HPDE6-E6E7 (cell line): ENCODE measurements at regions not wholly inside any gene's neighbourhood (a gene's known extent, or its start where the extent isn't known, plus 50 kb on each side); places are given as distances from the start of the nearest gene placed in this dataset.

Experiments used
- DNase-seq: peaks from one replicate; pipeline ENCODE4 v3.0.0; 2011; ENCODE audit warnings: missing footprints; ENCODE audit errors: extremely low spot score

DNA sequence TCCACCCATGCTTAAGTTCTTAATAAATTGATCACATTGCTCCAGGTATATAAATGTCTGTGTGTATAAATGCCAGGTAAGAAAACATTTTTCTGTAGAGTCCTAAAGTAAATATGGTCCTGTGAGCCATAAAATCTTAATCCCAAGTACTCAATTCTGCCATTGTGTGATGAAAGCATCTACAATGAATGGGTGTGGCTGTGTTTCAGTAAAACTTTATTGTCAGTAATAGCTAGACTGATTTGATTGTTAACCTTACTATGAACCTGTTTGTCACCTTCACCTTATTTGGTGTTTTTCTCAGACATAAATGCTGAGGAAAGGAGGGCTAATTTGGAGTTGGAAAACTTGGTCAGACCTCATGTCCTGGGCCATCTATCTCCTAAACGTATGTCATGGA, 683.5 kb upstream of the GRM7 start:
- DNase-seq, result no peak

DNA sequence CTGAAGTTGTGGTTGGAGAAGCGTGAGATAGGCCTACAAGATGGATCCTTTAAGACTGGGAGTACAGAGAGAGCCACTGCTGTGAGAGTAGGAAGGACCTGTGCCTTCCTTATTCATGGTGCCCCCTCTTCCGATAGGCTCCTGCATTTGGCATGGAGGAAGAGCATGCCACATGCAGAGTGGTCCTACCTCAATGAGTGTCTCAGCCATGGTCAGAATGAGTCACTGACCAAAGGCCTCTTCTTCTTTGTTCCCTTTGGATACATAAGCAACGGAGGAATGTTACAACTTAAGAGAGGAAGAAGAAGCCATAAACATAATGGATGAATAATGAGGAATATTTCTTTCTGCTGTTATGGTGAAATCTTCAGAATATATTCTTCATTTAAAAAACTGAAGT, 681.2 kb upstream of the GRM7 start:
- DNase-seq, result no peak

DNA sequence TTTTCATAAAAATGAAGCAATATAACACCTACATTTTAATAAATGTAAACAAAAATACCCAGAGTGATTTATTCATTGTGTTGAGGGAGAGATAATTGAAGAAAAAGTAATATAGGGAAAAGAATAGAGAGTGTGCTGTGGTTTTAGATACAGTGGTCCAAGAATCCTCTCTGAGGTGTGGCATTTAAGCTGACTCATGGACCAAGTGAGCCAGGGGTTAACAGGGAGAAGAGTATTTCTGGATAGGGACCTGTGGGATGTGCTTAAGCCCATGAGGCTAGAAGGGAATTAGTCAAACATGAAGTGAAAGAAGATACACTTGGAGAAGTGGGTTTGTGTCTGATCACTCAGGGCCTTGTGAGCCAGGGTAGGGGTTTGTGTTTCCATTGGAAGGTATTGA, 680.7 kb upstream of the GRM7 start:
- no peak for DNase-seq

DNA sequence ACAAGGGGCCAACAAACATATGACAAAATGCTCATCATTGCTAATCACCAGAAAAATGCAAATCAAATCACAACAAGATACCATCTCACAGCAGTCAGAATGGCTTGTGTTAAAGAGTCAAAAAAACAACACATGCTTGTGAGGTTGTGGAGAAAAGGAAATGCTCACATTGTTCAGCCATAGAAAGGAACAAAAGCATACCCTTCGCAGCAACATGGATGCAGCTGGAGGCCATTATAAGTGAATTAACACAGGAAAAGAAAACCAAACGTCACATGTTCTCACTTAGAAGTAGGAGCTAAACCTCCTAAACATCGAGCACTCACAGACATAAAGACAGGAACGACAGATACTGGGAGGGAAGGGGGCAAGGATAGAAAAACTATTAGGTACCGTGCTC, 678.4 kb upstream of the GRM7 start:
- DNase-seq, result no peak

DNA sequence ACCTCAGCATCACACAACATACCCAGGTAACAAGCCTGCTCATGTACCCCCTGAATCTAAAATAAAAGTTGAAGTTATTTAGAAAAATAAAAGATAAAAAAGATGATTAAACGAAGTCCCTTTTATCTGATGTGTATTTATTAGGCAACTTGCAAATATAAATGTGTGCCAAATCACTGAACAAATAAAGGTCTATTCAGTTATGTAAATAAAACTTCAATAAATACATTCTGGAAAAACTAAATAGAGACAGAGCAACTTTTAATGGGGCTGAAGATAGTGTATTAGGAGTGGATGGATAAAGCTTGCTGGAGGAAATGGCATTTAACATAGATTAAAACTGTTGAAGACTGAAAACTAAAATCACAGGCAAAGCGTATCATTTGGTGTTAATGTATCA, 678.0 kb upstream of the GRM7 start:
- no peak for DNase-seq

DNA sequence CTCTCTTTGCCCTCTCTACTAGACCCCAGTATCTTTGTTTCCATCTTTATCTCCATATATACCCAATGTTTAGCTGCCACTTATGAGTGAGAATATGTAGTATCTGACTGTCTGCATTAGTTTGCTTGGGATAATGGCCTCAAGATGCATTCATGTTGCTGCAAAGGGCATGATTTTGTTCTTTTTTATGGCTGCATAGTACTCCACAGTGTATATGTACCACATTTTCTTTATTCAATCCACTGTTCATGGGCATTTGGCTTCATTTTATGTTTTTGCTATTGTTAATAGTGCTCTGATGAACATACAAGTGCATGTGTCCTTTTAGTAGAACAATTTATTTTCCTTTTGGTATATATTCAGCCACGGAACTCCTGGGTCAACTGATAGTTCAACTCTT, 671.5 kb upstream of the GRM7 start:
- no peak for DNase-seq

DNA sequence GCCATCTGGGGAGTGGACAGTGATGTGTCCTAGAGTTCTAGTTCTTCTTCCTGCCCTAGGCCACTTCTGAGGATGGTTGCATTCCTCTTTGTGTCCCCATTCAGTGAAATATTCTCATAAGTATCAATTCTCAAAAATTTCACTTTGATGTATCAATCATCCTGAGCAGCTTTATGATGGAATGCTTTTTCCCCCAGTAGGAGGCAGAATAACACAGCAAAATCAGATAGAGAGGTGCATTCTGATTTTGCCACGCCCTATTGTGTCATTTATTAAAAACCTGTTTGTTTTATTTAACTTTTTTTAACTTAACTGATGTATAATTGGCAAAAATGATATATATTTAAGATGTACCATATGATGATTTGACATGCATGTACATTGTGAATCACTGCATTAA, 656.0 kb upstream of the GRM7 start:
- no peak for DNase-seq

DNA sequence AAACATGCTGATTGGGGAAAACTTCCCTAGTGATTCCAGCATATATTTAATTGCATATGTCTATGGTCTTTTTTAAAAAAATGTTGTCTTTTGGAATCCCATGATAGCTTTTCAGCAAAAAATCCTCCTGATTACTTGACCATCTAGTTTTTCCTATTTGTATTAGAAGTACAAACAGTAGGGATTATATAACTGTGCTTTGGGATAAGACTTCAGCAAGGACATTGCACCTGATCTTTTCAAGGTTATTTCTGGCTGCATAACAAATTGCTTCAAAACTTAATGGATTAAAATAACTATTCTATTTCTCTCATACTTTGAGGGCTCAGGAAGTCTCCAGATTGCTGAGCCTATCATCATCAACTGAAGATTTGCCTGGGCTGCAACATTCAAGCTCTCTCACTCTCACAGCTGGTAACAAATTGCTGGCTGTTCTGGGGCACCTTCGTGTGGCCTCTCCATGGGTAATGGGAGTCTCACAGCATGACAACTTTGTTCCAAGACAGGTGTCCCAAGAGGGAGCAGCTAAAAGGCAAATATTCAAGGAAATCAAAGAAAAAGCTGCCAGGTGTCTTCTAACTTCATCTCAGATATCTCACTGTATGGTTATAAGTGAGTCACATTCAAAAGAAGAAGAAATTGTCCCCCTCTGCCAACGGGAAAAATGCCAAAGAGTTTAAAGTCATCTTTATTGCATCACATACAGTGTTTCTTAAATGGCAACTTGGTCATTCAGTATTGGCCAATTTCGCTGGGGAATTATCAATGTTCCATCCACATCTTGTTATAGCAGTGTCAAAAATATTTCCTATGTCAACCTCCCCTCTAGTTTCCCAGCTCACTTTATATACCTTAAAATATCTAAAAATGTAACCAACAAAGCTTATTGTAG, 644.5 kb upstream of the GRM7 start:
- DNase-seq, result no peak

DNA sequence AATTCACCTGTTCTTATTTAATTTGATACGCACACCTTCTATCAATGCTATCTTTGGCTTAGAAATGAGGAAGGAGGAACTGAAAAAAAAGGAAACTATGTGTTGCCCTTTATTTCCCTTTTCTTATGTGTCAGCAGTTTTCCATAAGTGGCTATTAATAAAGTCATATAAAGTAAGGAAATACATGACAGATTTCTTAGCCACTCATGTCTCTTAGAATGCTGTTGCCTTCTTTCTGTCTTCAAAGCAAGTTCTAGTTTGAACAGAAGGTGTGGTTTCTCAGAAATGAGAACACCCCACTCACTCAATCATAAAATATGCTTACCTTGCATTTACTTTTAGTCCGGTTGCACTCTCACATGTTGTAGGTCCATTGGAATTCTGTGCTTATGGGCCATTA, 640.5 kb upstream of the GRM7 start:
- no peak for DNase-seq

DNA sequence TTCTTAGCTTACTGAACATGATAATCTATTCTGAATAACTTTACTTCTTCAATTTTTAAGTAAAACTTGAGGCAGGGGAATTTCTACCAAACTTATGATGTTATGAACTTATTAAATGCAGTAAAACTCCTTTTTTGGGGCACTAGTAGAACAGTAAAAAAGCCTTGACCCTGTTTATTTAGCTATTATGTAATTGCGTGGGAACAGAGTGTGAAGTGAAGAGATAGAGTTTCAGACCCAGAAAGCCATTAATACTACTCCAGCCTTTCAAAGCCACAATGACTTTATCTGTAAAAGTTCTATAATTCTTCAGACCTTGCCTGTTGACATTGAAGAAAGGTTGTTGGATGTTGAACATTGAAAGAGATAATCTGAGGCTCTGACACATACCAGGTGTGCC, 638.8 kb upstream of the GRM7 start:
- DNase-seq, result no peak

DNA sequence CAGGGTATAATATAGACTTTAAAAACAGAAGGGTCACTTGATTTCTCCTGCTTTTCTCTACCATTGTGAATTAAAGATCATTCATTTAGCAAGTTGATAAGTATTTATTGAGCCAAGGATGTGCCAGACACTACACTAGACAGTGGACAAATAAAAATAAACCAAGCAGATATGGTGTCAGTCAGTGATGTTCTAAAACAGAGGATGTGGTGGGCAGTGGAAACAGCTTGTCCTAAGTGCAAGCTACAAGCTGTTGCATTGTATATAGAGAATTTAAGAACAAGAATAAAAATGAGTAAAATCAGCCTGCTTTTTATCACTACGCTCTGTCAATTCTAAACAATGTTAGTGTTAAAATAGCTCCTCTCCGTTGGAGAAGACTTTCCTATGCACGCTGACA, 637.3 kb upstream of the GRM7 start:
- no peak for DNase-seq

DNA sequence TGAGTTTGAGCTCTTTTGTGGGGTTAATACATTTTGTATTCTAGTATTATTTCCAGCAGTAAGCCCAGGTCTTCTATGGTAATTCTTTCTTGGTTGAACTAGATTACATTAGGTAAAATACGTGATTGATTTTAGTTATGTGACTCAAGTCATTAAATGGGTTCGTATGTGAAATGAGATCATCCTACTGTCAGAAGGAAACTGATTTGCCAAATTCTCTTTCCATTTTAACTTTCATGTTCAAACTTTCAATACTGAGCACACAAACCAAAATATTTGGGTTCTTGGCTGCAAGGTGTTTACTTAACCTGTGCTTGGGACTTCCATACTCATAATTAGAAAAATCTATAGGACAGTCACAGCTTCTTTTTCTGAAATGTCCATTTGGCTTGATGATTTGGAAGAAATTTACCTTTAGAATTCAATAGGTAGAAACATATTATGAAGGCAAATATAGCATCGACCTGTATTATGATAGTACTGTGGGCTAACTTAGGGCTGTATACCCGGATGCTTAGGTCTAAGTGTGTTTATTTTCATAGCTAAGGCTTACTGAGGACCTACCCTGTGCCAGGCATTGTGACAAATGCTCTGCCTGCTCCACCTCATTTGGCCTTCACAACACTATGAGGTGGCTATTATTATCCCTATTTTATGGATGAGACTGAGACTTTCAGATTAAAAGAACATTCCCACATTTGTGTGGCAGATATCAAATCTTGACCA, 631.8 kb upstream of the GRM7 start:
- DNase-seq, result no peak

DNA sequence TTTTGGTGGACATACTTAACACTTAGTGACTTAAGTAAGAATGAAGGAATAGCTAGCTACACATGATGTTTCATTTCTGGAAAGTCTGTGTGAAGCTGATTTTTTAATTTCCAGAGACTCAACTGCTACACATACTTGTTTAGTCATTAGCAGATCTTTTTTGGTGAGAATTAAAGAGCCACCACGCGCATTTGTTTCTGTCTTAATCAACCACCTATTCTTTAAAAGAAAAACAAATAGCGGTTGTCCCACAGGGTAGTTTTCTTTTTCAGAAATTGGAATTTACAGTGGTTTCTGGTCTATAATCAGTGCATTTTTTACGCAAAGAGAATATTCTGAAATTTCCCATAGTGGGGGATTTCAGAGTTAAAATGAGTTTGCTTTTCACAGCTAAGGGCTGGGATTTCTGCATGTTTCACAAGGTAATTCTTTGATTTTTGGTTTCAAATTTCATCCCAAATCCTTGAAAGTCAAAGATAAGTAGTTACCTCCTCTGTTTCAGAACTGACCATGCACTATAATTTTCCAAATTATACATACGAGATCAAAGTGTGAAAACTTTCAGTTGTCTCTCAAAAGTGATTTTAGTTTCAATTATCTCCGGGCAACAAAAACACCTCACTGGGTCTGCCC, 631.0 kb upstream of the GRM7 start:
- no peak for DNase-seq

DNA sequence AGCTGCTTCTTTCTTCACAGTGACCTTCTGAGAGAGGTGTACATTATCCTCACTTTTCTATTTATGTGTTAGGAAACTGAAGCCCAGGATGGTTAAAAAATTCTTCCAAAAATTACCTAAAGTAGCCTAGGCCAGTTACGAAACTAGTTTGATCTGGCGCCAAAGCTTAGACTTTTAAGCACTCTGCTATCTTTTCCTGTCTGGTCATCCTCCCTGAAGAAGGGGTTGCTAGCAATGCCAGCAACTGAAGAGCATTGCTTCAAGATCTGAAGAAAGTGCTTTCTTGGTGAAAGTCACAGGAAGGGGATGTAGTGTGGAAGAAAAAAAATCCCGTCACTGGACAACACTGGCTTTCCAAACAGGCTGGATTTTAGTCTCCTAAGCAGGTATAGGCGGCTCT, 618.8 kb upstream of the GRM7 start:
- DNase-seq, result no peak

DNA sequence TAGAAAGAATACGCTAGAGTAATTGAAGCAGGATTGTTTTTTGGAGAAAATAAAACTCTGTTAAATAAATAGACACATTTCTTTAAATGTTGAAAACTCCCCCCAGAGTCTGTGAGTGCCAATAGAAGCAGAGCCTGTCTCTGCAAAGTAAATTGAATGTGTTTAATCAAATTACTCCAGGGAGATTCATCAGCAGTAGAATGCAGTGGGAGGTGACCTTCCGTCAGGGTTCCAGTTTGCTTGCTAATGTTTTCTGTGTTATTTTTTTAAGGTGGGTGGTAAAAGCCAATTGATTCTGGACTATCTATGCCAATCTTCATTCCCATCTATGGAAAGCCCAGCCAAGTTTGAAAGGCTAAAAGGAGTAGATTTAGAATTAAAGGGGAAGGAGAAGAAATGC, 612.4 kb upstream of the GRM7 start:
- no peak for DNase-seq

DNA sequence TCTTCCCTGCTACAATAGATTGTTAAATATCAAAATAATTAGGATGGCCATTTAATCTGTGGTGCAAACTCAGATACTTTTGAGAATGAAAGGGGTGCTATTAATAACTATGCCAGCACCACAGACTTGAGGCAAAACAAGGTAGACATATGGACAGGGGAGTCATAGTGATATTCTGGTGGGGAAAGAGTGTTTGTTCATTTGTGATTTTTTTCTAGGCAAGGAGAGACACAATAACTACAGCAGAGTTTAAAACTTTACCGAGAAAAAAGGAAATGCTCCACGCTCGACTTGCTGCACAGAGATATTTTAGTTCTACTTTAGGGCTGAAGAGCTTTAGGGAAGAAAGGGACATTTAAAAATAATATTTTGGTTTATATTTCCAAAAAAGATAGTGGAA, 611.2 kb upstream of the GRM7 start:
- DNase-seq, result no peak

DNA sequence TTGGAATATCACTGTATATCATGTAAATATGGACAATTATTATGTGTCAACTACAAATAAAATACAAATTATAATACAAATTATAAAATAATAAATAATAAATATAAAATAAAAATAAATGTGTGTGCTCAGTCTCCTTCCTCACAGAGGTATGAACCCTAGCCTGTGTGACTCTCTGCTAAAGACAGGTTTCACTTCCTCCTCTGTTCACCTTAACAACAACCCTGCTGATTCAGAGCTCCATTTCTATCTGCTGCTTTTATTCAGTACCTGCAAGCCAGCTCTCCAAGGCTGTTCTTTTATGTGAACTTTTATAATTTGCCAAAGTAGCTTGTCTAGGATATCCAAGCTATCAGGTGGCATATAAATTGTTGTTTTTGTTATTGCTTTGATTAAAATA, 610.7 kb upstream of the GRM7 start:
- no peak for DNase-seq

DNA sequence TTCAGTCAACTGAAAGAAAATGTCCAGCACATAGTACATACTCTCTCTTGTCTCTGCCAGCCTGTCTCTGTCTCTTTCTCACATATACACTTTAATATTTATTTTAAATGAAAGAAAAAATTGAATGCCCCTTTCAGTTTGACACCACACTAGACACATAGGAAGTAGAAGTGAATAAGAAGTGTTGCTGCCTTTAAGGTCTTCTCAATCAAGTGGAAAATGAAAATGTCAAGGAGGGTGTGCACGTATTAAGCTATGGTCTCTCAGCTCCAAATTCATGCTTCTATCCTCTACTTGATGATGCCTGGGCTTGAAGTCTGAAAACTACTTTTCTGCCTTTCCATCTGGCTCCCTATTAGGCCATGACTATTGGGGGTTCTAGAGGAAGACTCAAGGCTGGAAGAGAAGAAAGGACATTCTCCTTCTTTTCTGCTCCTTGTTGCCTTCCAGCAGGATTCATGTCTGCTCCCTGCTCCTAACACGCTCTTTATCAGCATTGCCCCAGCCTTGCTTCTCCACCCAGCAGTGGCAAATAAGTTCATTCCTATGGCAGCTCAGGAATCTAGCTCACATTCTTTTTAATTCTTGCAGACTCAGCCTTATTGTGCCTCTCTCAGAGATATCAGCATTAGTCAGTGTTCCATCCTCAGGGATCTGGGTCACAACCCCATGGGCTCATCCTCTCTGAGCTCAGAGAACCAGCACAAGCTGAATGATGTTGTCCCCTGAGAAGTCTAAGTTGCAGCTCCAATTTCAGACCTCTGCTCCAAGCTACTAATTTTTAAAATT, 609.1 kb upstream of the GRM7 start:
- DNase-seq, result no peak

DNA sequence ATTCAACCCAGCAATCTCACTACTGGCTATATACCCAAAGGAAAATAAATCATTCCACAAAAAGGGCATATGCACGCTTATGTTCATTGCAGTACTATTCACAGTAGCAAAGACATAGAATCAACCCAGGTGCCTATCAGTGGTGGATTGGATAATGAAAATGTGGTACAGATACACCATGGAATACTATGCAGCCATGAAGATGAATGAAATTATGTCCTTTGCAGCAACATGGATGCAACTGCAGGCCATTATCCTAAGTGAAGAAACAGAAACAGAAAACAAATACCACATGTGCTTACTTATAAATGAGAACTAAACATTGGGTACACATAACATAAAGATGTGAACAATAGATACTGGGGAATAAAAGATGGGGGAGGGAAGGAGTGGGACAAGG, 606.4 kb upstream of the GRM7 start:
- no peak for DNase-seq

DNA sequence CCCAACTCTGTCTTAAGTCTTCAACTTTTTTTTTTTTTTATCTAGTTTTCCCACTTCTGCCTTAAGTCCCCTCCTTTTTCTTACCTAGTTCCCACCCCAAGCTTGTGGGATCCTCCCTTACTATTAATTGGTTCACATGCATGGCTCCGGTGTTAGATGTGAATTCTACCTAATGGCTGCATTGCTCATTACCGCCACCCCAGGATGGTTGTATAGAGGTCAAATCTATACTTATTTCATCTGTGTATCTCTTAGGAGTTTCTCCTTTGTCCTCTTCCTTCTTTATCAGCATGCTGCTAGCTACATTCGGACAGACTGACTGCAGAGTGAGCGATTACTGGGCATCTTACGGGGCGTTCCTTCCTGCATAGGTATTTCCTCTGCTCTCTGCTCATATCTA, 605.7 kb upstream of the GRM7 start:
- DNase-seq, result no peak

DNA sequence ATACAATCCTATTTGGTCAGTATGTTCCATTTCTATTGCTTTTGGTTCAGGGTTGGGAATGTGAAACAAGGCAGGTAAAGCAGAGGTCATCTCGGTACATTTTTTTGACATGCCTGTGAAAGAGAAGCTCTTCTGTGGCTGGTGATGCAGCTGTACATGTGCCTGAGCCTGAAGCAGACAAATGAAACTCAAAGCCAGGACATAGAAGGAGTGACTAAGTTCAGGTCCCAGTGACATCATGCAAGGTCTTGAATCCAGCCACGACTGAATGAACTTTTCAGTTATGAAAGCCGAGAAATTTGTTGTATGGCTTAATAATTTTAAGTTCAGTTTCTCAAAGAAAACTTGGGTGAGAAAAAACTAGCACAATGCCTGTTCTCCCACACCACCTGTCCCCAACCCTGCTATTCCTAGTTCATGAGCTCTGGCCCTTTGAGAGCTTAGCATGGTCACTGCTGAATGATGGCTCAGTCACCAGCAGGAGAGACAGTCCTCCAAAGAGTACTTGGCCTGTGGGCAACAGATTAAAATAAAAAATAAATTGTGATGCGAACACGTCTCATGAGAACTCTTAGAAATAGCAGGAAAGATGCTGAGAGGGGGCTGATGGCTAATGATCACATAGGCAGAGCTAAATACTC, 600.2 kb upstream of the GRM7 start:
- DNase-seq, result no peak

DNA sequence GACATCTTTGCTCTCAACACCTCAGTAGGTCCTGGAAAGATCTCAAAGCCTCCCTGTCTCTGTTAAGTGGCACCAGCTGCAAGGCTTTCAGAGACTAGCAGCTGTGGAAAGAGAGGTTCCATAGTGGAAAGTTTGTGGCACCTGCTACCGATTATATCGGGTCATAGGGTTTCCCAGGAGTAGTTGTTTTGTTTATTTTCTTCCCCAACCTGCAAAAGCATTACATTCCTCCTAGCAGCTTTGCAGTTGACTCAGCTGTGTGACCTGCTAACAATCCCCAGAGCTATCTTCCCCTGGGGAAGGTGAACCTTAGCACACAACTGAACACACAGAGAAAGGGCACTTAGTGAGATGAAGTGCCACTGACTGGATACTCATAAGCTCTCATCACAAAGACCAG, 598.9 kb upstream of the GRM7 start:
- no peak for DNase-seq
